A549 (cell line): ENCODE measurements at regions not wholly inside any gene's neighbourhood (a gene's known extent, or its start where the extent isn't known, plus 50 kb on each side); places are given as distances from the start of the nearest gene placed in this dataset.
"Not testable (repeated sequence)": the region's sequence is repeated elsewhere in the genome, so short reads cannot be mapped to it uniquely, and the experiment has no call there.

Source experiments
- HEYL ChIP-seq: fragments of 250-450 bp; sonication (Bioruptor Pico); IDR thresholded peaks from 2 replicates; pipeline ENCODE4 v1.8.0; 2021; ENCODE audit warnings: mild to moderate bottlenecking, moderate library complexity
- MAZ ChIP-seq: fragments of 150-350 bp; IDR thresholded peaks from 2 replicates; pipeline ENCODE4 v1.6.1; 2014; ENCODE audit warnings: antibody characterized with exemption, low read depth, low read length, borderline replicate concordance
- NFE2L2 ChIP-seq: fragments of 150-350 bp; conservative IDR thresholded peaks from 2 replicates; pipeline ENCODE4 v1.6.1; 2014; ENCODE audit warnings: low read length
- RAD21 ChIP-seq, 2 experiments: fragments of >200 bp in 1 of 2; sonication (Bioruptor Twin) in 1 of 2; formaldehyde crosslinking in 1 of 2; IDR thresholded peaks in 1 of 2; conservative IDR thresholded peaks in 1 of 2; 2 replicates in 1 of 2; 3 replicates in 1 of 2; pipeline ENCODE4 v1.6.1; 2012 to 2018; ENCODE audit warnings: inconsistent platforms in 1 of 2
- ZFP36 ChIP-seq: fragments of 450-650 bp; IDR thresholded peaks from 2 replicates; pipeline ENCODE4 v1.6.1; 2014; ENCODE audit warnings: borderline replicate concordance; ENCODE audit not compliant: partially characterized antibody
- TF ChIP-seq, protein P1 (sequence below): fragments of >200 bp; sonication (Bioruptor Twin); formaldehyde crosslinking; IDR thresholded peaks from 3 replicates; pipeline ENCODE4 v1.5.1; 2016
- TF ChIP-seq, protein P2 (sequence below): fragments of 200-600 bp; sonication (generic); IDR thresholded peaks from 2 replicates; pipeline ENCODE4 v1.6.1; 2016; ENCODE audit warnings: antibody characterized with exemption, mild to moderate bottlenecking, moderate library complexity

DNA sequence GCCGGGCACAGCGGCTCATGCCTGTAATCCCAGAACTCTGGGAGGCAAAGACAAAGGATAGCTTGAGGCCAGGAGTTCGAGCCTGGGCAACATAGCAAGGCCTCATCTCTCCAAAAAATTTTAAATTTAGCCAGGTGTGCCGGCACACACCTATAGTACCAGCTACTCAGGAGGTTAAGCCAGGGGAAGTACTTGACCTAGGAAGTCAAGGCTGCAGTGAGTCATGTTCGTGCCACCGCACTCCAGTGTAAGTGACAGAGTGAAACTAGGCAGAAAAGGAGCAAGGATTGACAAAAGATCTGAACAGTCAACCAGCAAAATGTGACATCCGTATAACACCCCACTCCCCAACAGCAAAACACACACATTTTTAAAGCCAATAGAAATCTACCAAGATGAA lies 545.3 kb downstream of the FOXD4L6 start:
- TF ChIP-seq, protein P1, sequence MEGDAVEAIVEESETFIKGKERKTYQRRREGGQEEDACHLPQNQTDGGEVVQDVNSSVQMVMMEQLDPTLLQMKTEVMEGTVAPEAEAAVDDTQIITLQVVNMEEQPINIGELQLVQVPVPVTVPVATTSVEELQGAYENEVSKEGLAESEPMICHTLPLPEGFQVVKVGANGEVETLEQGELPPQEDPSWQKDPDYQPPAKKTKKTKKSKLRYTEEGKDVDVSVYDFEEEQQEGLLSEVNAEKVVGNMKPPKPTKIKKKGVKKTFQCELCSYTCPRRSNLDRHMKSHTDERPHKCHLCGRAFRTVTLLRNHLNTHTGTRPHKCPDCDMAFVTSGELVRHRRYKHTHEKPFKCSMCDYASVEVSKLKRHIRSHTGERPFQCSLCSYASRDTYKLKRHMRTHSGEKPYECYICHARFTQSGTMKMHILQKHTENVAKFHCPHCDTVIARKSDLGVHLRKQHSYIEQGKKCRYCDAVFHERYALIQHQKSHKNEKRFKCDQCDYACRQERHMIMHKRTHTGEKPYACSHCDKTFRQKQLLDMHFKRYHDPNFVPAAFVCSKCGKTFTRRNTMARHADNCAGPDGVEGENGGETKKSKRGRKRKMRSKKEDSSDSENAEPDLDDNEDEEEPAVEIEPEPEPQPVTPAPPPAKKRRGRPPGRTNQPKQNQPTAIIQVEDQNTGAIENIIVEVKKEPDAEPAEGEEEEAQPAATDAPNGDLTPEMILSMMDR = not testable (repeated sequence)
- not testable (repeated sequence) for TF ChIP-seq RAD21 (conservative IDR thresholded peaks at IDR 0.05 in 1 of 2, IDR thresholded peaks at IDR 0.05 in 1 of 2); NFE2L2; HEYL (CRISPR knock-in tag); ZFP36; MAZ
- TF ChIP-seq, protein P2, sequence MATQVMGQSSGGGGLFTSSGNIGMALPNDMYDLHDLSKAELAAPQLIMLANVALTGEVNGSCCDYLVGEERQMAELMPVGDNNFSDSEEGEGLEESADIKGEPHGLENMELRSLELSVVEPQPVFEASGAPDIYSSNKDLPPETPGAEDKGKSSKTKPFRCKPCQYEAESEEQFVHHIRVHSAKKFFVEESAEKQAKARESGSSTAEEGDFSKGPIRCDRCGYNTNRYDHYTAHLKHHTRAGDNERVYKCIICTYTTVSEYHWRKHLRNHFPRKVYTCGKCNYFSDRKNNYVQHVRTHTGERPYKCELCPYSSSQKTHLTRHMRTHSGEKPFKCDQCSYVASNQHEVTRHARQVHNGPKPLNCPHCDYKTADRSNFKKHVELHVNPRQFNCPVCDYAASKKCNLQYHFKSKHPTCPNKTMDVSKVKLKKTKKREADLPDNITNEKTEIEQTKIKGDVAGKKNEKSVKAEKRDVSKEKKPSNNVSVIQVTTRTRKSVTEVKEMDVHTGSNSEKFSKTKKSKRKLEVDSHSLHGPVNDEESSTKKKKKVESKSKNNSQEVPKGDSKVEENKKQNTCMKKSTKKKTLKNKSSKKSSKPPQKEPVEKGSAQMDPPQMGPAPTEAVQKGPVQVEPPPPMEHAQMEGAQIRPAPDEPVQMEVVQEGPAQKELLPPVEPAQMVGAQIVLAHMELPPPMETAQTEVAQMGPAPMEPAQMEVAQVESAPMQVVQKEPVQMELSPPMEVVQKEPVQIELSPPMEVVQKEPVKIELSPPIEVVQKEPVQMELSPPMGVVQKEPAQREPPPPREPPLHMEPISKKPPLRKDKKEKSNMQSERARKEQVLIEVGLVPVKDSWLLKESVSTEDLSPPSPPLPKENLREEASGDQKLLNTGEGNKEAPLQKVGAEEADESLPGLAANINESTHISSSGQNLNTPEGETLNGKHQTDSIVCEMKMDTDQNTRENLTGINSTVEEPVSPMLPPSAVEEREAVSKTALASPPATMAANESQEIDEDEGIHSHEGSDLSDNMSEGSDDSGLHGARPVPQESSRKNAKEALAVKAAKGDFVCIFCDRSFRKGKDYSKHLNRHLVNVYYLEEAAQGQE = not testable (repeated sequence)
